ENCODE measurements at regions not wholly inside any gene's neighbourhood (a gene's known extent, or its start where the extent isn't known, plus 50 kb on each side); places are given as distances from the start of the nearest gene placed in this dataset.

- H3K4me3 ChIP-seq (ENCODE audit: low read depth, low read length): no peak overlapping the region
- no peak for DNase-seq (ENCODE audit: low read depth)
- TF ChIP-seq CTCF (IDR thresholded peaks at IDR 0.05; ENCODE audit: insufficient read depth, low read depth, low read length, missing control alignments): no peak
These were observed 296.9 kb downstream of the SATB2 start for GRCh38 chr2:199160677-199161465.

DNA sequence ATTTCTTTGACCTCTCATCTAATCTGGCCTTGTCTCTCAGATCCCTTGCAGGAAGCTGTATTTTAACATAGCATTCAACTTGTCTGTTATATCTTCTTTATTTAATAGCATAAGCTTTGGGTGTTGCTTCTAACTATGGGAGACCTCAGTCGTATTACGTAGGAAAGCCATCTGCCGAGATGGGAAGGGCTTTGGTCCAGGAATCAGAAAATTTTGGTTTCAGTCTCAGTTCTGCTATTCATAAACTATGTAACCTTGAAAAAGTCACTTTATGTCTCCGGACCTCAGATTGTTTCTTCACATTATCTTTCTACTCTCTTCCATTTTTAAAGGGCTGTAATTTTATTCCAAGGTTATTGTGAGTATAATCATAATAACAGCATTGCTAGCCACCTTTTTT lies 297.7 kb downstream of the SATB2 start:
- H3K4me3 ChIP-seq (ENCODE audit: low read depth, low read length): no peak overlapping the region

DNA sequence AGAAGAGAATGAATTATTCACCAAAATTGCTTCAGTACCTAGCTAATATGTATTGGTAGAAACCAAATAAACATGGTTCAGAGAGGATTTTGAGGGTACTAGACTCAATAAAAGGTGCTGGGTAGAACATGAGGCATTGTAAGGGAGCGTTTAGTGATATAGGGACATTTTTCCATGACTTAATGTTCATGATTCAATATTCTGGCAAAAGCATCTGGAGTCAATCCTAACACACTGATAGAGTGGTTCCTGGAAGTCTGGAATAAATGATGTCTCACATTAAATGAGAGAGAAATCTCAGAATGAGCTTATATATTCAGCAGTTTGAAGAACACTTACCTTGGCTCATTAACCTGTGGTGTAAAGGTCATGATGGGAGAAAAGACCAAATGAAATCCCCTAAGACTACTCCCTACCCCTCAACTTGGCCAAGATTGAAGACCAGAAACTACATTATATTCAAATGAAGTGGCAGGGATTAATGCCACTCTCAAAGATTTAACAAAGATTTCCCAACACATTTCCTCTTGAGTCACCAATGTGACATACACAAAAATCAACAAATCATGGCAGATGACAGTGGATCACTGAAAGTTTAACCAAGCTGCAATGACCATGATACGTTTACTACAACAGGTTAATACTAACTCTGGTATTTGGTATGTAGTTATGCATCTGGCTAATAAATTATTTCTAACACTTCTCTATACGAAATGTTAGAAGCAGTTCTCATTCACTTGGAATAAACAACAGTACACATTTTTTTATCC lies 309.5 kb downstream of the SATB2 start:
- no peak for DNase-seq (ENCODE audit: low read depth)
- H3K4me3 ChIP-seq (ENCODE audit: low read depth, low read length): no peak overlapping the region
- TF ChIP-seq CTCF (IDR thresholded peaks at IDR 0.05; ENCODE audit: insufficient read depth, low read depth, low read length, missing control alignments): no peak

More for the DNA sequence above, 297.7 kb downstream of the SATB2 start:
- DNase-seq (ENCODE audit: low read depth): no peak
- TF ChIP-seq CTCF (IDR thresholded peaks at IDR 0.05; ENCODE audit: insufficient read depth, low read depth, low read length, missing control alignments): no peak

- TF ChIP-seq CTCF (IDR thresholded peaks at IDR 0.05; ENCODE audit: insufficient read depth, low read depth, low read length, missing control alignments): no peak
- DNase-seq (ENCODE audit: low read depth): no peak
- no peak overlapping the region for H3K4me3 ChIP-seq (ENCODE audit: low read depth, low read length)
These were observed 310.5 kb downstream of the SATB2 start for GRCh38 chr2:199147216-199147615.

DNA sequence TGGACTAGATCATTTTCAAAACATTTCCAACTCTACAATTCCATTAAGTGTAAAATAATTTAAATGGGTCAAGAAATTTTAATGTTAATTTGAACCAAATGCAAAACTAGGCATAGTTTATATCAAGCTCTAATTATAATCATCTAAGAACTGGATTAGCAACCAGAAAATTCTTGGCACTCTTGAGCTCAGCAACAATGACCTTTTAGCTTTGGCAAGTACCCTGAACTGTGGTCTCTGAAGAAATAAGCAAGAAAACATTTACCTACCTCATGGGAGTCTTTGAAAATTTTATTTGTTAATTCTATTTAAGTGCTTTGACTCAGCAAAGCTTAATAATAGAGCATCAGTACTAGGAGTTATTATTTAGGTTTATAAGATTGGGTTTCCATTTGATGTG lies 313.2 kb downstream of the SATB2 start:
- H3K4me3 ChIP-seq (ENCODE audit: low read depth, low read length): no peak overlapping the region
- no peak for TF ChIP-seq CTCF (IDR thresholded peaks at IDR 0.05; ENCODE audit: insufficient read depth, low read depth, low read length, missing control alignments)
- no peak for DNase-seq (ENCODE audit: low read depth)

- no peak for DNase-seq (ENCODE audit: low read depth)
- no peak for TF ChIP-seq CTCF (IDR thresholded peaks at IDR 0.05; ENCODE audit: insufficient read depth, low read depth, low read length, missing control alignments)
- H3K4me3 ChIP-seq (ENCODE audit: low read depth, low read length): no peak overlapping the region
These were observed 313.7 kb downstream of the SATB2 start for GRCh38 chr2:199144036-199144435.

Data from GM12865 (cell line).